ENCODE measurements at regions not wholly inside any gene's neighbourhood (a gene's known extent, or its start where the extent isn't known, plus 50 kb on each side); places are given as distances from the start of the nearest gene placed in this dataset.
"Not testable (repeated sequence)": the region's sequence is repeated elsewhere in the genome, so short reads cannot be mapped to it uniquely, and the experiment has no call there.

- intact Hi-C loops (cut with DNase I) = no loop called here
- Histone ChIP-seq H3K9me3 (no peaks in the 10 kb centered on the region), H3K36me3 (no peaks in the 10 kb centered on the region), H3K27me3 (ENCODE audit: low read depth) (no peaks in the 10 kb centered on the region), H3K4me1 (peaks cover 6% of the 10 kb centered on the region), H3K4me3 (no peak overlapping the region), H3K27ac (no peak overlapping the region)
- no peak for TF ChIP-seq CTCF (IDR thresholded peaks at IDR 0.05)
- ATAC-seq = no peak
- no peak for DNase-seq
Observed at GRCh38 chr20:19839053-19839452, 81.0 kb downstream of the RIN2 start.

- no peaks in the 10 kb centered on the region for H3K9me3 ChIP-seq
- TF ChIP-seq CTCF (IDR thresholded peaks at IDR 0.05) = no peak
- no peak overlapping the region for H3K27ac ChIP-seq
- no peaks in the 10 kb centered on the region for H3K4me1 ChIP-seq
- intact Hi-C loops (cut with DNase I) = no loop called here
- no peak overlapping the region for H3K4me3 ChIP-seq
- ATAC-seq = no peak
- H3K36me3 ChIP-seq = no peaks in the 10 kb centered on the region
- no peaks in the 10 kb centered on the region for H3K27me3 ChIP-seq (ENCODE audit: low read depth)
- DNase-seq = no peak
Observed at GRCh38 chr20:19840111-19840710, 82.2 kb downstream of the RIN2 start.

- no peak overlapping the region for H3K27ac ChIP-seq
- intact Hi-C loops (cut with DNase I) = no loop called here
- ATAC-seq (no peak), DNase-seq (no peak)
- H3K27me3 ChIP-seq (ENCODE audit: low read depth) = no peaks in the 10 kb centered on the region
- H3K36me3 ChIP-seq = no peaks in the 10 kb centered on the region
- TF ChIP-seq CTCF (IDR thresholded peaks at IDR 0.05) = no peak
- H3K4me1 ChIP-seq = no peaks in the 10 kb centered on the region
- H3K9me3 ChIP-seq = no peaks in the 10 kb centered on the region
- H3K4me3 ChIP-seq = no peak overlapping the region
Observed at GRCh38 chr20:19841740-19842139, 83.7 kb downstream of the RIN2 start.

- ATAC-seq; H3K36me3 ChIP-seq; intact Hi-C loops (cut with DNase I); H3K27ac ChIP-seq; H3K27me3 ChIP-seq (ENCODE audit: low read depth); DNase-seq; H3K9me3 ChIP-seq; H3K4me1 ChIP-seq; H3K4me3 ChIP-seq: not testable (repeated sequence)
Observed at GRCh38 chr20:19844850-19845249, 86.8 kb downstream of the RIN2 start.

- no peaks in the 10 kb centered on the region for H3K9me3 ChIP-seq
- no peak for ATAC-seq
- H3K4me3 ChIP-seq = no peak overlapping the region
- no peak for TF ChIP-seq CTCF (IDR thresholded peaks at IDR 0.05)
- peaks cover 16% of the 10 kb centered on the region for H3K4me1 ChIP-seq
- intact Hi-C loops (cut with DNase I) = no loop called here
- DNase-seq = no peak
- no peak overlapping the region for H3K27ac ChIP-seq
- H3K36me3 ChIP-seq = no peaks in the 10 kb centered on the region
- no peaks in the 10 kb centered on the region for H3K27me3 ChIP-seq (ENCODE audit: low read depth)
Observed at GRCh38 chr20:19847383-19847782, 89.3 kb downstream of the RIN2 start.

GRCh38 chr20:19849341-19850197 is 91.5 kb downstream of the RIN2 start:
- Histone ChIP-seq H3K4me3 (no peak overlapping the region), H3K36me3 (no peaks in the 10 kb centered on the region), H3K27ac (peak overlapping the region; percentile 49), H3K9me3 (no peaks in the 10 kb centered on the region), H3K27me3 (ENCODE audit: low read depth) (no peaks in the 10 kb centered on the region), H3K4me1 (peaks cover 16% of the 10 kb centered on the region)
- ATAC-seq (no peak), DNase-seq (no peak)
- no peak for TF ChIP-seq CTCF (IDR thresholded peaks at IDR 0.05)
- intact Hi-C loops (cut with DNase I) = no loop called here

Measured in lower lobe of right lung (tissue), 2 donors.